Esophagus (tissue), 2 donors: ENCODE measurements at regions not wholly inside any gene's neighbourhood (a gene's known extent, or its start where the extent isn't known, plus 50 kb on each side); places are given as distances from the start of the nearest gene placed in this dataset.

Source experiments
- H3K27ac ChIP-seq, 2 donors: one replicate each; pipeline ENCODE4 v1.5.1; 2013; ENCODE audit warnings: low read depth in 2 of 2, mild to moderate bottlenecking in 2 of 2, inconsistent platforms in 1 of 2, low read length in 1 of 2, moderate library complexity in 1 of 2
- H3K27me3 ChIP-seq, 2 donors: one replicate each; pipeline ENCODE4 v1.6.1; 2013; ENCODE audit warnings: low read length in 2 of 2, control low read depth in 1 of 2, mild to moderate bottlenecking in 1 of 2; ENCODE audit not compliant: insufficient read depth in 2 of 2, control insufficient read depth in 1 of 2
- H3K36me3 ChIP-seq, 2 donors: one replicate each; pipeline ENCODE4 v1.6.1; 2013; ENCODE audit warnings: low read length in 1 of 2; ENCODE audit not compliant: control insufficient read depth in 2 of 2, insufficient read depth in 2 of 2
- H3K4me1 ChIP-seq, 2 donors: one replicate each; pipeline ENCODE4 v1.6.1; 2013; ENCODE audit warnings: low read length in 1 of 2; ENCODE audit not compliant: control insufficient read depth in 2 of 2, insufficient read depth in 2 of 2
- H3K4me3 ChIP-seq, 2 donors: one replicate each; pipeline ENCODE4 v1.5.1; 2013; ENCODE audit warnings: low read length in 2 of 2, mild to moderate bottlenecking in 2 of 2, low read depth in 1 of 2, moderate library complexity in 1 of 2
- H3K9me3 ChIP-seq, 2 donors: one replicate each; pipeline ENCODE4 v1.6.1; 2013; ENCODE audit warnings: mild to moderate bottlenecking in 2 of 2, low read depth in 1 of 2, low read length in 1 of 2, moderate library complexity in 1 of 2; ENCODE audit not compliant: control insufficient read depth in 2 of 2, insufficient read depth in 1 of 2
- WGBS, 2 donors: extraction: QIAGEN DNeasy Blood & Tissue Kit; methylation state at CpG; one replicate each; pipeline ENCODE4 v1.1.7; 2013; 5-methylcytosine and 5-hydroxymethylcytosine counted together
- donor health status: healthy with polysubstance abuse.
- donor health status: Bipolar disorder and iron deficiency.

- Histone ChIP-seq H3K9me3 (peaks cover 2 to 3% of the 10 kb centered on the region in 2 donors), H3K4me3 (no peak overlapping the region), H3K27me3 (peaks cover 0 to 2% of the 10 kb centered on the region in 2 donors), H3K4me1 (no peaks in the 10 kb centered on the region), H3K36me3 (no peaks in the 10 kb centered on the region), H3K27ac (no peak overlapping the region)
- WGBS, 2 donors: 82 to 83% methylated on average over 21 of the region's 21 CpGs
Measured at GRCh38 chr4:1491328-1492141, 85.3 kb upstream of the NKX1-1 start.

- Histone ChIP-seq H3K4me3 (no peak overlapping the region), H3K9me3 (peaks cover 4 to 5% of the 10 kb centered on the region in 2 donors), H3K27me3 (peaks cover 0 to 2% of the 10 kb centered on the region in 2 donors), H3K4me1 (no peaks in the 10 kb centered on the region), H3K27ac (no peak overlapping the region), H3K36me3 (no peaks in the 10 kb centered on the region)
- 52 to 53% methylated on average over 32 of the region's 32 CpGs for WGBS, 2 donors
Measured at GRCh38 chr4:1490654-1491327, 84.5 kb upstream of the NKX1-1 start.

- Histone ChIP-seq H3K4me1 (no peaks in the 10 kb centered on the region), H3K27me3 (peaks cover 0 to 2% of the 10 kb centered on the region in 2 donors), H3K4me3 (no peak overlapping the region), H3K9me3 (peaks cover 4 to 6% of the 10 kb centered on the region in 2 donors), H3K36me3 (no peaks in the 10 kb centered on the region), H3K27ac (no peak overlapping the region)
- WGBS, 2 donors: 87 to 90% methylated on average over 32 of the region's 32 CpGs
Measured at GRCh38 chr4:1490011-1490653, 83.9 kb upstream of the NKX1-1 start.

DNA sequence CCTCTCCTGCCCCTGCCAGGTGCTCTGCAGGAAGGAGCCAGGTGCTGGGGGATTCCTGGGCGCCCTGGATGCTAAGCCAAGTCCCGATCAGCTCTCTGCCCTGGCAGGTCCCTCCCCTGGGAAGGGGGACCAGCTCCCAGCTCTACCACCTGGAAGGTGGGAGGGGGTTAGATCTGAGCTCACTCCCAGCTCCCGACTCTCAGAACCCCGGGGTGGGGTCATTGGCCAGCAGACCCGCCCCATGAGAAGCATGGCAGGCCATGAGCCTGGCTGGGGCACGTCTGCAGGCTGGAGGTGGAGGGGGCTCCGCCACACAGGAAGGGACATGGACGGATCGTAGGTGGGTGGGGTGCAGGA, 83.4 kb upstream of the NKX1-1 start:
- no peak overlapping the region for H3K4me3 ChIP-seq
- H3K36me3 ChIP-seq: no peaks in the 10 kb centered on the region
- no peak overlapping the region for H3K27ac ChIP-seq
- peaks cover 4 to 9% of the 10 kb centered on the region in 2 donors for H3K9me3 ChIP-seq
- 65 to 74% methylated on average over 9 of the region's 9 CpGs for WGBS, 2 donors
- H3K4me1 ChIP-seq: no peaks in the 10 kb centered on the region
- peaks cover 0 to 2% of the 10 kb centered on the region in 2 donors for H3K27me3 ChIP-seq

- 60 to 65% methylated on average over 28 of the region's 28 CpGs for WGBS, 2 donors
- no peaks in the 10 kb centered on the region for H3K4me1 ChIP-seq
- no peak overlapping the region for H3K4me3 ChIP-seq
- no peaks in the 10 kb centered on the region for H3K36me3 ChIP-seq
- H3K27me3 ChIP-seq: peaks cover 0 to 1% of the 10 kb centered on the region in 2 donors
- no peak overlapping the region for H3K27ac ChIP-seq
- H3K9me3 ChIP-seq: peaks cover 4 to 9% of the 10 kb centered on the region in 2 donors
Measured at GRCh38 chr4:1488831-1489638, 82.8 kb upstream of the NKX1-1 start.

DNA sequence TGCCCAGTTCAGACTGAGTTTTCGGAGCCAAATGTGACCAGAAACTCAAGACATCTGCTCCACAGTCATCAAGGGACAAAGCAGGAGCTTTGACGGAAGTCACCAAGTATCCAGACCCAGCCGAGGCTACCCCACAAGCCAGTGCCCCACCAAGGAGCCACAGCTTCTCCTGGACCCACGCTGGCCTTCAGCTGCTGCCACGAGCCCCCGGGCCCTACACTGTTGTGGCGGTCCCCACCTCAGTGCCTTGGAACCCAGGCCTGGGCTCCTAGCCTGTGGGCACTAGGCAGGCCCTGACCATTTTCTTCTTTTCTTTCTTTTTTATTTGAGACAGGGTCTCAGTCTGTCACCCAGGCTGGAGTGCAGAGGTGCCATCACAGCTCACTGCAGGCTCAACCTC, 82.1 kb upstream of the NKX1-1 start:
- H3K4me1 ChIP-seq: no peaks in the 10 kb centered on the region
- no peak overlapping the region for H3K4me3 ChIP-seq
- no peak overlapping the region for H3K27ac ChIP-seq
- no peaks in the 10 kb centered on the region for H3K36me3 ChIP-seq
- peaks cover 4 to 9% of the 10 kb centered on the region in 2 donors for H3K9me3 ChIP-seq
- no peaks in the 10 kb centered on the region for H3K27me3 ChIP-seq
- 85 to 94% methylated on average over 7 of the region's 7 CpGs for WGBS, 2 donors

DNA sequence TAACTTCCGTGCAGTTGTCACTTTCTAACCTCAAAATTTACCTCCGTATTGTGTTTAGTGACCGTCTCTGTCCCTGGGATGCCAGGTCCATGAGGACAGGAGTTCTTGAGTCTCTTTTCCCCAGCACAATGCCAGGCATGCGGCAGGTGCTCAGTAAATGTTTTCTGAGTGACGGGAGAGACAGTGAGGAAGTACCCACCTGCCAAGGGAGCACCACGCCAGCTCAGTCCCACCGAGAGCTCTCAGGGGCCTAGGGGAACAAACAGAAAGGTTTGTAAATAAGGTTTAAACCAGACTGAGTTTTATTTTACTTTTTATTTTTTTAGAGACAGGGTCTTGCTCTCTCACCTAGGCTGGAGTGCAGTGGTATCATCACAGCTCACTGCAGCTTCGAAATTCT, 81.5 kb upstream of the NKX1-1 start:
- H3K36me3 ChIP-seq: no peaks in the 10 kb centered on the region
- no peaks in the 10 kb centered on the region for H3K27me3 ChIP-seq
- WGBS, 2 donors: 72 to 80% methylated on average over 8 of the region's 8 CpGs
- no peaks in the 10 kb centered on the region for H3K4me1 ChIP-seq
- no peak overlapping the region for H3K4me3 ChIP-seq
- no peak overlapping the region for H3K27ac ChIP-seq
- peaks cover 4 to 9% of the 10 kb centered on the region in 2 donors for H3K9me3 ChIP-seq

- peaks cover 4 to 9% of the 10 kb centered on the region in 2 donors for H3K9me3 ChIP-seq
- no peaks in the 10 kb centered on the region for H3K27me3 ChIP-seq
- H3K36me3 ChIP-seq: no peaks in the 10 kb centered on the region
- H3K4me3 ChIP-seq: no peak overlapping the region
- no peak overlapping the region for H3K27ac ChIP-seq
- 87 to 91% methylated on average over 9 of the region's 9 CpGs for WGBS, 2 donors
- H3K4me1 ChIP-seq: no peaks in the 10 kb centered on the region
Measured at GRCh38 chr4:1487106-1487505, 80.9 kb upstream of the NKX1-1 start.

DNA sequence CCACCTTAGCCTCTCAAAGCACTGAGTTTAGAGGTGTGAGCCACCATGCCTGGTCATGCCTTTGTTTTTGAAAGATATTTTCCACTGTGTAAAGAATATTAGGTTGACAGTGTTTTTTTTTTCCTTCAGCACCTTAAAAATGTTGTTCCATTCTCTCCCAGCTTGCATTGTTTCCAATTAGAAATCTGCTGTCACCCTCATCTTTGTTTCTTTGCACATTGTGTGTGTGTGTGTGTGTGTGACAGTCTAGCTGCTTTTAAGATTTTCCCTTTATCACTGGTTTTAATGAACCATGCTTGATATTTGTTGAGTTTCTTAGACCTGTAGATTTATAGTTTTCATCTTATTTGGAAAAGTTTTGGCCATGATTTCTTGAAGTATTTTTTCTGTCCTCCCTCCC, 79.0 kb upstream of the NKX1-1 start:
- H3K4me3 ChIP-seq: no peak overlapping the region

More for the DNA sequence above, 79.0 kb upstream of the NKX1-1 start:
- Histone ChIP-seq H3K4me1 (no peaks in the 10 kb centered on the region), H3K27me3 (no peaks in the 10 kb centered on the region), H3K27ac (no peak overlapping the region), H3K36me3 (no peaks in the 10 kb centered on the region), H3K9me3 (peaks cover 8 to 13% of the 10 kb centered on the region in 2 donors)
